Ishikawa (cell line): ENCODE measurements at regions not wholly inside any gene's neighbourhood (a gene's known extent, or its start where the extent isn't known, plus 50 kb on each side); places are given as distances from the start of the nearest gene placed in this dataset.

Experiments used
- CEBPB ChIP-seq: IDR thresholded peaks from 2 replicates; pipeline ENCODE4 v1.6.1; 2012
- CREB1 ChIP-seq: IDR thresholded peaks from 2 replicates; pipeline ENCODE4 v1.6.1; 2012; ENCODE audit warnings: low read depth
- EGR1 ChIP-seq: IDR thresholded peaks from 2 replicates; pipeline ENCODE4 v1.6.1; 2012
- EP300 ChIP-seq: IDR thresholded peaks from 2 replicates; pipeline ENCODE4 v1.6.1; 2012; ENCODE audit warnings: borderline replicate concordance
- FOXM1 ChIP-seq: IDR thresholded peaks from 2 replicates; pipeline ENCODE4 v1.6.1; 2012; ENCODE audit warnings: low read depth, borderline replicate concordance
- MAX ChIP-seq: IDR thresholded peaks from 2 replicates; pipeline ENCODE4 v1.6.1; 2012
- NFIC ChIP-seq: IDR thresholded peaks from 2 replicates; pipeline ENCODE4 v1.6.1; 2012
- RAD21 ChIP-seq: IDR thresholded peaks from 2 replicates; pipeline ENCODE4 v1.6.1; 2012; ENCODE audit warnings: low read depth
- REST ChIP-seq: IDR thresholded peaks from 2 replicates; pipeline ENCODE4 v1.6.1; 2012; ENCODE audit warnings: low read depth, mild to moderate bottlenecking
- TAF1 ChIP-seq: IDR thresholded peaks from 2 replicates; pipeline ENCODE4 v1.6.1; 2012; ENCODE audit warnings: low read depth, mild to moderate bottlenecking
- TCF12 ChIP-seq: IDR thresholded peaks from 2 replicates; pipeline ENCODE4 v1.6.1; 2012; ENCODE audit warnings: low read depth
- TEAD4 ChIP-seq: IDR thresholded peaks from 2 replicates; pipeline ENCODE4 v1.6.1; 2012
- USF1 ChIP-seq: IDR thresholded peaks from 2 replicates; pipeline ENCODE4 v1.6.1; 2012
- YY1 ChIP-seq: IDR thresholded peaks from 2 replicates; pipeline ENCODE4 v1.6.1; 2012; ENCODE audit warnings: low read depth
- ZBTB7A ChIP-seq: IDR thresholded peaks from 2 replicates; pipeline ENCODE4 v1.6.1; 2012; ENCODE audit warnings: low read depth

GRCh38 chr12:78473136-78473535 lies 391.4 kb upstream of the SYT1 start:
- TF ChIP-seq TAF1: no peak
- no peak for TF ChIP-seq RAD21
- TF ChIP-seq USF1: no peak
- TF ChIP-seq ZBTB7A: no peak
- TF ChIP-seq TCF12: no peak
- TF ChIP-seq REST: no peak
- TF ChIP-seq NFIC: no peak
- TF ChIP-seq EGR1: no peak
- TF ChIP-seq YY1: no peak
- TF ChIP-seq CEBPB: no peak
- no peak for TF ChIP-seq FOXM1
- no peak for TF ChIP-seq EP300
- TF ChIP-seq CREB1: no peak
- no peak for TF ChIP-seq TEAD4
- no peak for TF ChIP-seq MAX

- TF ChIP-seq USF1 (no peak), FOXM1 (no peak), YY1 (no peak), REST (no peak), NFIC (no peak)
Measured at GRCh38 chr12:78473561-78473960, 391.0 kb upstream of the SYT1 start.

- no peak for TF ChIP-seq FOXM1
Measured at GRCh38 chr12:78483767-78484315, 380.7 kb upstream of the SYT1 start.

- TF ChIP-seq TCF12 (no peak), EGR1 (no peak), EP300 (no peak), MAX (no peak), CEBPB (no peak), RAD21 (no peak), CREB1 (no peak), USF1 (no peak), TAF1 (no peak), NFIC (no peak), REST (no peak), YY1 (no peak), ZBTB7A (no peak)
Measured at GRCh38 chr12:78489990-78490389, 374.6 kb upstream of the SYT1 start.

- TF ChIP-seq FOXM1 (no peak), EP300 (no peak), CREB1 (no peak)
Measured at GRCh38 chr12:78490861-78491260, 373.7 kb upstream of the SYT1 start.
